SK-N-SH (cell line): ENCODE measurements at regions not wholly inside any gene's neighbourhood (a gene's known extent, or its start where the extent isn't known, plus 50 kb on each side); places are given as distances from the start of the nearest gene placed in this dataset.
A peak's percentile ranks its signal among the peaks of the same experiment; 100 is the strongest.

Experiments
- CTCF ChIA-PET: fragments of 300-600, 350-600 bp; formaldehyde crosslinking; extraction: SDS; loops from one replicate; lab custom pipeline; 2021; lab: Yijun Ruan, JAX
- POLR2A ChIA-PET: fragments of 350-600 bp; sonication (Branson Sonifier 250); formaldehyde crosslinking; extraction: SDS; loops from one replicate; lab custom pipeline; 2020; ENCODE audit warnings: antibody characterized with exemption, inconsistent platforms; lab: Yijun Ruan, JAX
- DNase-seq: peaks from one replicate; pipeline ENCODE4 v3.0.0; 2012
- H2AFZ ChIP-seq: fragments of 200-600 bp; sonication (generic); 2 replicates; pipeline ENCODE4 v1.8.1; 2016; ENCODE audit warnings: antibody characterized with exemption, mild to moderate bottlenecking, low read depth
- H3F3A ChIP-seq: fragments of 200-600 bp; sonication (generic); replicated peaks from 2 replicates; pipeline ENCODE3; 2016; ENCODE audit warnings: antibody characterized with exemption, mild to moderate bottlenecking; ENCODE audit not compliant: insufficient read depth
- H3K27ac ChIP-seq, 2 experiments: fragments of 200-500 bp in 1 of 2; fragments of 200-600 bp in 1 of 2; sonication (Bioruptor generic) in 1 of 2; sonication (generic), shearing (Covaris generic) in 1 of 2; 2 replicates each; pipeline versions ENCODE4 v1.5.1 to v1.6.1; 2014 to 2016; ENCODE audit warnings: low read depth in 2 of 2, inconsistent platforms in 1 of 2, low read length in 1 of 2, mild to moderate bottlenecking in 1 of 2, mixed read lengths in 1 of 2
- H3K27me3 ChIP-seq: fragments of 200-600 bp; sonication (generic), shearing (Covaris generic); 2 replicates; pipeline ENCODE4 v1.6.1; 2016; ENCODE audit warnings: mixed run types; ENCODE audit not compliant: insufficient read depth
- H3K36me3 ChIP-seq, 2 experiments: fragments of 200-500 bp in 1 of 2; fragments of 200-600 bp in 1 of 2; sonication (Bioruptor generic) in 1 of 2; sonication (generic) in 1 of 2; replicated peaks in 1 of 2; 2 replicates each; pipeline versions ENCODE3 to v1.5.1; 2014 to 2016; ENCODE audit warnings: low read length in 1 of 2, mild to moderate bottlenecking in 1 of 2; ENCODE audit not compliant: insufficient read depth in 2 of 2, control insufficient read depth in 1 of 2
- H3K4me1 ChIP-seq, 2 experiments: fragments of 200-500 bp in 1 of 2; fragments of 200-600 bp in 1 of 2; sonication (Bioruptor generic) in 1 of 2; sonication (generic), shearing (Covaris generic) in 1 of 2; 2 replicates each; pipeline versions ENCODE4 v1.5.1 to v1.6.1; 2014 to 2016; ENCODE audit warnings: low read depth in 1 of 2, low read length in 1 of 2, mixed run types in 1 of 2; ENCODE audit not compliant: insufficient read depth in 2 of 2, control insufficient read depth in 1 of 2
- H3K4me2 ChIP-seq: fragments of 200-600 bp; sonication (generic), shearing (Covaris generic); 2 replicates; pipeline ENCODE4 v1.6.1; 2017; ENCODE audit warnings: mixed run types
- H3K4me3 ChIP-seq, 2 experiments: fragments of 200-500 bp in 1 of 2; fragments of 200-600 bp in 1 of 2; sonication (Bioruptor generic) in 1 of 2; sonication (generic), shearing (Covaris generic) in 1 of 2; 2 replicates each; pipeline versions ENCODE4 v1.5.1 to v1.8.1; 2014 to 2016; ENCODE audit warnings: low read depth in 2 of 2, inconsistent platforms in 1 of 2, low read length in 1 of 2, mild to moderate bottlenecking in 1 of 2, mixed read lengths in 1 of 2, moderate library complexity in 1 of 2
- H3K79me2 ChIP-seq: fragments of 200-600 bp; sonication (generic); 2 replicates; pipeline ENCODE4 v1.8.1; 2017; ENCODE audit warnings: mild to moderate bottlenecking; ENCODE audit not compliant: insufficient read depth
- H3K9ac ChIP-seq: fragments of 200-600 bp; sonication (generic); 2 replicates; pipeline ENCODE4 v1.6.1; 2017; ENCODE audit warnings: mixed run types
- H3K9me2 ChIP-seq: fragments of 200-600 bp; sonication (generic); 2 replicates; pipeline ENCODE4 v1.6.1; 2017; ENCODE audit warnings: mixed run types
- H3K9me3 ChIP-seq: fragments of 200-600 bp; sonication (generic); 2 replicates; pipeline ENCODE4 v1.6.1; 2017; ENCODE audit warnings: mixed run types, mild to moderate bottlenecking, moderate library complexity
- H4K20me1 ChIP-seq: fragments of 200-600 bp; sonication (generic); 2 replicates; pipeline ENCODE4 v1.6.1; 2017; ENCODE audit warnings: mild to moderate bottlenecking, mixed run types; ENCODE audit not compliant: insufficient read depth
- ELF1 ChIP-seq: IDR thresholded peaks from 2 replicates; pipeline ENCODE4 v1.4.0; 2012
- FOSL2 ChIP-seq: IDR thresholded peaks from 2 replicates; pipeline ENCODE4 v1.4.0; 2012; ENCODE audit warnings: low read depth, mild to moderate bottlenecking, moderate library complexity, borderline replicate concordance
- FOXM1 ChIP-seq: IDR thresholded peaks from 2 replicates; pipeline ENCODE4 v1.4.0; 2012; ENCODE audit warnings: low read depth, mild to moderate bottlenecking
- GABPA ChIP-seq: IDR thresholded peaks from 2 replicates; pipeline ENCODE4 v1.4.0; 2012; ENCODE audit warnings: low read depth, mild to moderate bottlenecking
- GATA2 ChIP-seq: sonication (generic); formaldehyde crosslinking; IDR thresholded peaks from 2 replicates; pipeline ENCODE4 v1.5.0; 2020; ENCODE audit warnings: mild to moderate bottlenecking, missing genetic modification reagents
- JUND ChIP-seq: IDR thresholded peaks from 2 replicates; pipeline ENCODE4 v1.4.0; 2012
- MAX ChIP-seq: IDR thresholded peaks from 2 replicates; pipeline ENCODE4 v1.4.0; 2012; ENCODE audit warnings: low read depth
- POLR2AphosphoS5 ChIP-seq: IDR thresholded peaks from 2 replicates; pipeline ENCODE4 v1.6.1; 2012; ENCODE audit warnings: low read depth, low read length
- RAD21 ChIP-seq: IDR thresholded peaks from 2 replicates; pipeline ENCODE4 v1.6.1; 2012; ENCODE audit warnings: mild to moderate bottlenecking, low read length
- RCOR1 ChIP-seq: fragments of 150-350 bp; IDR thresholded peaks from 2 replicates; pipeline ENCODE4 v1.6.1; 2017; ENCODE audit warnings: antibody characterized with exemption, low read length
- RXRA ChIP-seq: IDR thresholded peaks from 2 replicates; pipeline ENCODE4 v1.4.0; 2012; ENCODE audit warnings: low read depth, mild to moderate bottlenecking, borderline replicate concordance
- SIN3A ChIP-seq: IDR thresholded peaks from 2 replicates; pipeline ENCODE4 v1.6.1; 2012; ENCODE audit warnings: low read depth, mild to moderate bottlenecking, low read length, moderate library complexity, borderline replicate concordance
- SMC3 ChIP-seq: IDR thresholded peaks from 2 replicates; pipeline ENCODE4 v1.6.1; 2012; ENCODE audit warnings: low read depth, low read length, improper control_type of control experiment
- TEAD4 ChIP-seq: IDR thresholded peaks from 2 replicates; pipeline ENCODE4 v1.4.0; 2012; ENCODE audit warnings: mild to moderate bottlenecking, borderline replicate concordance; ENCODE audit not compliant: insufficient read depth
- WGBS: methylation state at CpG from one replicate; pipeline ENCODE4 v1.1.6; 2017; ENCODE audit warnings: low lambda C conversion rate; 5-methylcytosine and 5-hydroxymethylcytosine counted together
- TF ChIP-seq, protein P1 (sequence below): IDR thresholded peaks from 2 replicates; pipeline ENCODE4 v1.4.0; 2012; ENCODE audit warnings: low read depth, borderline replicate concordance
- TF ChIP-seq, protein P2 (sequence below): IDR thresholded peaks from 2 replicates; pipeline ENCODE4 v1.6.1; 2012; ENCODE audit warnings: mild to moderate bottlenecking, low read depth, low read length, moderate library complexity
- TF ChIP-seq, protein P3 (sequence below): fragments of 200-600 bp; sonication (generic); IDR thresholded peaks from 2 replicates; pipeline ENCODE4 v1.6.1; 2017; ENCODE audit warnings: antibody characterized with exemption, mild to moderate bottlenecking, moderate library complexity

DNA sequence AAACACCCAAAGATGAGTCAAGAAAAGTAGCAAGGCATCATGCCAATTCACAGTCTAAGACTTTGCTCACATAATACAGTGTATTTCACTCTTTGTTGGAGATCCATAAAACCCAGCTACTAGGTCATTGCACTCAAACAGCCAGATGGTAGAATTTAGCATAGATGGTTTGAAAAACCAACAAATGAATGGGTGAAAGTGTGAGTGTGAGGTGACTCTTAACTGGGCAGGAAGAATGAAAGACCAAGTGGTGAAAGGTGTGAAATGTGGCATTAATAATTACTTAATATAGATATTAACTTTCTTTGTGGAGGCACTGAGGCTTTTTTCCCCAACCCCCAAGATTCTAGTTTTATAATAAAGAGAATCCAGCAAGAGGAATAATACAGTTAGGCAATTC lies 159.5 kb downstream of the SQOR start (continued):
- TF ChIP-seq, protein P1, sequence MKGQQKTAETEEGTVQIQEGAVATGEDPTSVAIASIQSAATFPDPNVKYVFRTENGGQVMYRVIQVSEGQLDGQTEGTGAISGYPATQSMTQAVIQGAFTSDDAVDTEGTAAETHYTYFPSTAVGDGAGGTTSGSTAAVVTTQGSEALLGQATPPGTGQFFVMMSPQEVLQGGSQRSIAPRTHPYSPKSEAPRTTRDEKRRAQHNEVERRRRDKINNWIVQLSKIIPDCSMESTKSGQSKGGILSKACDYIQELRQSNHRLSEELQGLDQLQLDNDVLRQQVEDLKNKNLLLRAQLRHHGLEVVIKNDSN, result no peak
- no peak for TF ChIP-seq POLR2AphosphoS5
- TF ChIP-seq ELF1, result no peak

DNA sequence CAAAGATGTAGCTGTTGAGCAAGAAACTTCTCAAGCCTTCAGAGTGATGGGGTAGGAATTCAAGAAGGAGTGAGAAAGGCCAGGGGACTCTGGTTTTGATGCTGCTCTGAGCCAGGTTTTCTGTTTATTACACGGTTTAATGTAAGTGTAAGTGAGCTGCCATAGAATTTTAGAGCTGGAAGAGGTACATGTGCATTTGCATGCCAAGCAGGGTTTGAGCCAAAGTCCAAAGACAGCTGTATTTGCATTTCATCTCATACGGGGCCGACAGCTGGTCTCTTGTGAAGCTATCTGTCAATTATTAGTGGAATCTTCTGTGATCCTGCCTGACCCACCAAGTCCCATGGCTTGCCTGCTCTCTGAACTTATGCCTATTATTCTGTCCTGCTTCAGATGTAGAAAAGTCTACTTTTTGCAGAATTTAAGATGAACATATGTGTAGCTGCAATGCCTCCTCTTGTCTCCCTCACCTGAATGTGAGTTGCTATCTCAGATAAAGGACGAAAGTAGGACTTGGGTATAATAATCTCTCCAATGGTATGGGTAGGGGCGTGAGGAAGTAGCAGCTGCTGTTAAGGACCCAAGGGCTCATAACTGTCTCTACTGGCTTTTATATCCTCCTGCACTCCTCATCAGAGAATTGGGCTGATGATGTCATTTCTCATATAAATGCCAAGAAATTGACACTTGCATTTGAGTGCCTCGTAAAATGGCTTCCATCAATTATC lies 160.0 kb downstream of the SQOR start:
- Histone ChIP-seq H3K4me2 (no peak overlapping the region), H4K20me1 (no peaks in the 10 kb centered on the region), H3K27me3 (no peaks in the 10 kb centered on the region), H3K9me2 (no peaks in the 10 kb centered on the region), H3K4me1 (no peaks in the 10 kb centered on the region), H2AFZ (no peak overlapping the region), H3K9me3 (no peaks in the 10 kb centered on the region), H3K79me2 (no peaks in the 10 kb centered on the region), H3K36me3 (no peaks in the 10 kb centered on the region), H3F3A (no peaks in the 10 kb centered on the region), H3K27ac (no peak overlapping the region), H3K9ac (no peak overlapping the region), H3K4me3 (no peak overlapping the region)
- ChIA-PET POLR2A (no interaction called here), CTCF (interaction anchor here (0.6 to 14.9 kb wide), 55 partner anchors 8 to 1251 kb away, joined by 3 to 153 read pairs (median 5); no protein-coding TSS in a partner anchor)
- DNase-seq, result no peak
- TF ChIP-seq RXRA (no peak), SIN3A (no peak), GABPA (no peak), RCOR1 (no peak), ELF1 (no peak), TEAD4 (no peak)
- WGBS, result 35% methylated on average over 6 of the region's 6 CpGs

- Histone ChIP-seq H3K9me2 (no peaks in the 10 kb centered on the region), H2AFZ (no peak overlapping the region), H3K36me3 (no peaks in the 10 kb centered on the region), H4K20me1 (no peaks in the 10 kb centered on the region), H3K27ac (no peak overlapping the region), H3K27me3 (no peaks in the 10 kb centered on the region), H3K4me1 (no peaks in the 10 kb centered on the region), H3K4me3 (no peak overlapping the region; a peak in 1 of 4 replicates), H3F3A (no peaks in the 10 kb centered on the region), H3K9ac (no peak overlapping the region), H3K4me2 (no peak overlapping the region), H3K79me2 (no peaks in the 10 kb centered on the region), H3K9me3 (no peaks in the 10 kb centered on the region)
- DNase-seq, result peak; percentile 35
- ChIA-PET POLR2A (no interaction called here), CTCF (interaction anchor here (0.6 to 14.9 kb wide), 69 partner anchors 9 to 1267 kb away, joined by 3 to 153 read pairs (median 4); no protein-coding TSS in a partner anchor)
- 7% methylated on average over 3 of the region's 3 CpGs for WGBS
- TF ChIP-seq GABPA, result no peak
- TF ChIP-seq, protein P1, result no peak
- no peak for TF ChIP-seq ELF1
- TF ChIP-seq SIN3A, result no peak
- no peak for TF ChIP-seq JUND
- TF ChIP-seq SMC3, result peak; percentile 52; the same call in 1 of the 2 replicates
- TF ChIP-seq POLR2AphosphoS5, result no peak
- TF ChIP-seq FOXM1, result no peak
- TF ChIP-seq MAX, result no peak
- peak; percentile 85 for TF ChIP-seq RAD21
- no peak for TF ChIP-seq GATA2 (CRISPR knock-in tag)
- TF ChIP-seq, protein P2, sequence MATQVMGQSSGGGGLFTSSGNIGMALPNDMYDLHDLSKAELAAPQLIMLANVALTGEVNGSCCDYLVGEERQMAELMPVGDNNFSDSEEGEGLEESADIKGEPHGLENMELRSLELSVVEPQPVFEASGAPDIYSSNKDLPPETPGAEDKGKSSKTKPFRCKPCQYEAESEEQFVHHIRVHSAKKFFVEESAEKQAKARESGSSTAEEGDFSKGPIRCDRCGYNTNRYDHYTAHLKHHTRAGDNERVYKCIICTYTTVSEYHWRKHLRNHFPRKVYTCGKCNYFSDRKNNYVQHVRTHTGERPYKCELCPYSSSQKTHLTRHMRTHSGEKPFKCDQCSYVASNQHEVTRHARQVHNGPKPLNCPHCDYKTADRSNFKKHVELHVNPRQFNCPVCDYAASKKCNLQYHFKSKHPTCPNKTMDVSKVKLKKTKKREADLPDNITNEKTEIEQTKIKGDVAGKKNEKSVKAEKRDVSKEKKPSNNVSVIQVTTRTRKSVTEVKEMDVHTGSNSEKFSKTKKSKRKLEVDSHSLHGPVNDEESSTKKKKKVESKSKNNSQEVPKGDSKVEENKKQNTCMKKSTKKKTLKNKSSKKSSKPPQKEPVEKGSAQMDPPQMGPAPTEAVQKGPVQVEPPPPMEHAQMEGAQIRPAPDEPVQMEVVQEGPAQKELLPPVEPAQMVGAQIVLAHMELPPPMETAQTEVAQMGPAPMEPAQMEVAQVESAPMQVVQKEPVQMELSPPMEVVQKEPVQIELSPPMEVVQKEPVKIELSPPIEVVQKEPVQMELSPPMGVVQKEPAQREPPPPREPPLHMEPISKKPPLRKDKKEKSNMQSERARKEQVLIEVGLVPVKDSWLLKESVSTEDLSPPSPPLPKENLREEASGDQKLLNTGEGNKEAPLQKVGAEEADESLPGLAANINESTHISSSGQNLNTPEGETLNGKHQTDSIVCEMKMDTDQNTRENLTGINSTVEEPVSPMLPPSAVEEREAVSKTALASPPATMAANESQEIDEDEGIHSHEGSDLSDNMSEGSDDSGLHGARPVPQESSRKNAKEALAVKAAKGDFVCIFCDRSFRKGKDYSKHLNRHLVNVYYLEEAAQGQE, result no peak
- TF ChIP-seq, protein P3, sequence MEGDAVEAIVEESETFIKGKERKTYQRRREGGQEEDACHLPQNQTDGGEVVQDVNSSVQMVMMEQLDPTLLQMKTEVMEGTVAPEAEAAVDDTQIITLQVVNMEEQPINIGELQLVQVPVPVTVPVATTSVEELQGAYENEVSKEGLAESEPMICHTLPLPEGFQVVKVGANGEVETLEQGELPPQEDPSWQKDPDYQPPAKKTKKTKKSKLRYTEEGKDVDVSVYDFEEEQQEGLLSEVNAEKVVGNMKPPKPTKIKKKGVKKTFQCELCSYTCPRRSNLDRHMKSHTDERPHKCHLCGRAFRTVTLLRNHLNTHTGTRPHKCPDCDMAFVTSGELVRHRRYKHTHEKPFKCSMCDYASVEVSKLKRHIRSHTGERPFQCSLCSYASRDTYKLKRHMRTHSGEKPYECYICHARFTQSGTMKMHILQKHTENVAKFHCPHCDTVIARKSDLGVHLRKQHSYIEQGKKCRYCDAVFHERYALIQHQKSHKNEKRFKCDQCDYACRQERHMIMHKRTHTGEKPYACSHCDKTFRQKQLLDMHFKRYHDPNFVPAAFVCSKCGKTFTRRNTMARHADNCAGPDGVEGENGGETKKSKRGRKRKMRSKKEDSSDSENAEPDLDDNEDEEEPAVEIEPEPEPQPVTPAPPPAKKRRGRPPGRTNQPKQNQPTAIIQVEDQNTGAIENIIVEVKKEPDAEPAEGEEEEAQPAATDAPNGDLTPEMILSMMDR, result peak; percentile 45
- TF ChIP-seq FOSL2, result no peak
These were observed 160.7 kb downstream of the SQOR start for GRCh38 chr15:45795440-45796069.
